K562 (cell line): ENCODE measurements at regions not wholly inside any gene's neighbourhood (a gene's known extent, or its start where the extent isn't known, plus 50 kb on each side); places are given as distances from the start of the nearest gene placed in this dataset.

Experiments
- ATAC-seq: fragments of 200-7000 bp; cut with Tn5 transposase; 3 replicates; pipeline ENCODE4 v1.9.1; 2020; ENCODE audit warnings: moderate library complexity
- BruUV-seq: library from RNA; stranded (reverse); fragments of 400-500 nt; replicated peaks from 2 replicates; lab custom pipeline; 2021; lab: Mats Ljungman, UMichigan
- CTCF ChIA-PET: fragments of 300-600 bp; formaldehyde crosslinking; extraction: SDS; loops from one replicate; lab custom pipeline; 2021; ENCODE audit warnings: low intra/inter-chr PET ratio; lab: Yijun Ruan, JAX
- POLR2A ChIA-PET: fragments of 300-600, 350-650 bp; sonication (Branson Sonifier 250); formaldehyde crosslinking; extraction: SDS; loops from one replicate; lab custom pipeline; 2021; ENCODE audit warnings: antibody characterized with exemption, inconsistent platforms; lab: Yijun Ruan, JAX
- DNase-seq, 4 experiments: peaks; one replicate each; pipeline versions ENCODE4 v3.0.0 to v3.0.0-alpha.2; 2011 to 2018; ENCODE audit warnings: low spot score in 3 of 4, mixed read lengths in 3 of 4; ENCODE audit errors: extremely low read depth in 1 of 4
- FAIRE-seq: peaks from 2 replicates; lab custom pipeline; 2011; peaks lifted over from hg19 to GRCh38; lab: Jason Lieb, UNC
- H2AFZ ChIP-seq: 2 replicates; pipeline ENCODE4 v1.6.0; 2011; ENCODE audit warnings: low read depth, low read length, control low read depth, inconsistent platforms
- H3K27ac ChIP-seq: fragments of 200-600 bp; 3 replicates; pipeline ENCODE4 v1.8.0; 2011; ENCODE audit warnings: low read depth, mild to moderate bottlenecking, control low read depth, inconsistent platforms, low read length, moderate library complexity, mixed read lengths; ENCODE audit errors: extremely low read depth
- H3K27me3 ChIP-seq, 2 experiments: fragments of 300-600 bp in 1 of 2; 2 replicates in 1 of 2; 3 replicates in 1 of 2; pipeline versions ENCODE4 v1.6.0 to v1.8.0; 2011; ENCODE audit warnings: inconsistent platforms in 2 of 2, low read length in 2 of 2, mild to moderate bottlenecking in 1 of 2, mixed read lengths in 1 of 2, moderate library complexity in 1 of 2; ENCODE audit not compliant: control insufficient read depth in 2 of 2, insufficient read depth in 2 of 2
- H3K36me3 ChIP-seq: fragments of 300-600 bp; 3 replicates; pipeline ENCODE4 v1.8.0; 2011; ENCODE audit warnings: mild to moderate bottlenecking, low read length, inconsistent platforms; ENCODE audit not compliant: control insufficient read depth, insufficient read depth
- H3K4me1 ChIP-seq, 2 experiments: fragments of 200-600 bp in 1 of 2; replicated peaks in 1 of 2; 2 replicates in 1 of 2; 3 replicates in 1 of 2; pipeline versions ENCODE4 v1.5.1 to v1.8.0; 2011; ENCODE audit warnings: inconsistent platforms in 2 of 2, low read length in 2 of 2, mild to moderate bottlenecking in 1 of 2, mixed read lengths in 1 of 2, moderate library complexity in 1 of 2; ENCODE audit not compliant: control insufficient read depth in 2 of 2, insufficient read depth in 2 of 2
- H3K4me2 ChIP-seq: 2 replicates; pipeline ENCODE4 v1.6.1; 2011; ENCODE audit warnings: low read length, control low read depth, inconsistent platforms, mixed read lengths; ENCODE audit not compliant: insufficient read depth
- H3K4me3 ChIP-seq: fragments of 200-600 bp; sonication (generic), shearing (Covaris generic); 2 replicates; pipeline ENCODE4 v1.5.1; 2016; ENCODE audit warnings: control low read depth, inconsistent platforms
- H3K79me2 ChIP-seq: fragments of 200-600 bp; 3 replicates; pipeline ENCODE4 v1.8.0; 2011; ENCODE audit warnings: low read length, inconsistent platforms; ENCODE audit not compliant: control insufficient read depth, insufficient read depth
- H3K9ac ChIP-seq, 2 experiments: 2 replicates each; pipeline versions ENCODE4 v1.6.0 to v1.6.1; 2011; ENCODE audit warnings: low read depth in 2 of 2, low read length in 2 of 2, control low read depth in 1 of 2, inconsistent platforms in 1 of 2, mild to moderate bottlenecking in 1 of 2, mixed read lengths in 1 of 2; ENCODE audit not compliant: insufficient read depth in 1 of 2
- H3K9me1 ChIP-seq: one replicate; pipeline ENCODE4 v1.6.0; 2011; ENCODE audit warnings: inconsistent platforms, mild to moderate bottlenecking, low read length, moderate library complexity; ENCODE audit not compliant: control insufficient read depth, insufficient read depth
- H3K9me3 ChIP-seq: replicated peaks from 2 replicates; pipeline ENCODE4 v1.5.1; 2011; ENCODE audit warnings: low read depth, low read length, inconsistent platforms; ENCODE audit not compliant: control insufficient read depth, insufficient read depth
- H4K20me1 ChIP-seq: replicated peaks from 2 replicates; pipeline ENCODE4 v1.6.1; 2011; ENCODE audit warnings: low read length, inconsistent platforms, mixed read lengths; ENCODE audit not compliant: control insufficient read depth, insufficient read depth
- FOS ChIP-seq: IDR thresholded peaks from 3 replicates; pipeline ENCODE4 v1.6.1; 2011; ENCODE audit not compliant: insufficient read length; ENCODE audit errors: extremely low read depth
- HBP1 ChIP-seq: fragments of 450-650 bp; formaldehyde crosslinking; IDR thresholded peaks from 2 replicates; pipeline ENCODE4 v1.4.0; 2022; ENCODE audit warnings: missing genetic modification characterization
- KDM1A ChIP-seq, 2 experiments: fragments of 450-650 bp; IDR thresholded peaks; 2 replicates each; pipeline ENCODE4 v1.6.1; 2016; ENCODE audit warnings: mild to moderate bottlenecking in 2 of 2
- KDM2B ChIP-seq: fragments of 250-450 bp; sonication (Bioruptor Pico); IDR thresholded peaks from 2 replicates; pipeline ENCODE4 v1.8.0; 2021; ENCODE audit warnings: mild to moderate bottlenecking, moderate library complexity
- OTX1 ChIP-seq: fragments of 450-650 bp; formaldehyde crosslinking; IDR thresholded peaks from 2 replicates; pipeline ENCODE4 v1.4.0; 2022; ENCODE audit warnings: mild to moderate bottlenecking
- PCBP1 ChIP-seq: fragments of 200-400 bp; formaldehyde crosslinking; IDR thresholded peaks from 2 replicates; pipeline ENCODE4 v1.6.1; 2018; ENCODE audit warnings: mild to moderate bottlenecking, low read depth, low read length; ENCODE audit not compliant: poor library complexity, severe bottlenecking
- POLR2AphosphoS5 ChIP-seq: IDR thresholded peaks from 2 replicates; pipeline ENCODE4 v1.6.1; 2011; ENCODE audit warnings: mild to moderate bottlenecking, low read depth, low read length, moderate library complexity; ENCODE audit not compliant: control insufficient read depth, insufficient read depth
- PYGO2 ChIP-seq: fragments of 450-650 bp; IDR thresholded peaks from 2 replicates; pipeline ENCODE4 v1.6.1; 2016; ENCODE audit warnings: mild to moderate bottlenecking, missing genetic modification characterization, moderate library complexity, missing compliant biosample characterization
- RBM25 ChIP-seq: fragments of 200-400 bp; formaldehyde crosslinking; IDR thresholded peaks from 2 replicates; pipeline ENCODE4 v1.6.1; 2018; ENCODE audit warnings: low read length, low read depth, moderate library complexity; ENCODE audit not compliant: severe bottlenecking
- SPI1 ChIP-seq: IDR thresholded peaks from 2 replicates; pipeline ENCODE4 v1.6.1; 2011; ENCODE audit warnings: low read depth, low read length, control low read depth, borderline replicate concordance
- ZKSCAN1 ChIP-seq: fragments of 150-350 bp; IDR thresholded peaks from 2 replicates; pipeline ENCODE4 v1.6.1; 2016; ENCODE audit warnings: low read depth, low read length
- ZNF212 ChIP-seq: fragments of 450-650 bp; formaldehyde crosslinking; IDR thresholded peaks from 2 replicates; pipeline ENCODE4 v1.4.0; 2020; ENCODE audit warnings: mild to moderate bottlenecking
- ZNF507 ChIP-seq: conservative IDR thresholded peaks from 2 replicates; pipeline ENCODE4 v1.6.1; 2017; ENCODE audit warnings: missing genetic modification characterization, missing compliant biosample characterization
- in situ Hi-C: fragments of 300-500 bp; cut with MboI; formaldehyde crosslinking; loops from 4 replicates; pipeline ENCODE4 v1.15.0; 2018; ENCODE audit warnings: inconsistent platforms, mixed read lengths
- intact Hi-C: fragments of 100-400 bp; cut with micrococcal nuclease; formaldehyde crosslinking; loops from 2 replicates; pipeline ENCODE4 v1.14.2; 2022
- TF ChIP-seq, protein P1 (sequence below): fragments of 450-650 bp; IDR thresholded peaks from 2 replicates; pipeline ENCODE4 v1.6.1; 2018; ENCODE audit not compliant: partially characterized antibody
- TF ChIP-seq, protein P2 (sequence below): fragments of 250-450 bp; sonication (Bioruptor Pico); IDR thresholded peaks from 2 replicates; pipeline ENCODE4 v1.5.1; 2021; ENCODE audit warnings: mild to moderate bottlenecking

- TF ChIP-seq, protein P1, sequence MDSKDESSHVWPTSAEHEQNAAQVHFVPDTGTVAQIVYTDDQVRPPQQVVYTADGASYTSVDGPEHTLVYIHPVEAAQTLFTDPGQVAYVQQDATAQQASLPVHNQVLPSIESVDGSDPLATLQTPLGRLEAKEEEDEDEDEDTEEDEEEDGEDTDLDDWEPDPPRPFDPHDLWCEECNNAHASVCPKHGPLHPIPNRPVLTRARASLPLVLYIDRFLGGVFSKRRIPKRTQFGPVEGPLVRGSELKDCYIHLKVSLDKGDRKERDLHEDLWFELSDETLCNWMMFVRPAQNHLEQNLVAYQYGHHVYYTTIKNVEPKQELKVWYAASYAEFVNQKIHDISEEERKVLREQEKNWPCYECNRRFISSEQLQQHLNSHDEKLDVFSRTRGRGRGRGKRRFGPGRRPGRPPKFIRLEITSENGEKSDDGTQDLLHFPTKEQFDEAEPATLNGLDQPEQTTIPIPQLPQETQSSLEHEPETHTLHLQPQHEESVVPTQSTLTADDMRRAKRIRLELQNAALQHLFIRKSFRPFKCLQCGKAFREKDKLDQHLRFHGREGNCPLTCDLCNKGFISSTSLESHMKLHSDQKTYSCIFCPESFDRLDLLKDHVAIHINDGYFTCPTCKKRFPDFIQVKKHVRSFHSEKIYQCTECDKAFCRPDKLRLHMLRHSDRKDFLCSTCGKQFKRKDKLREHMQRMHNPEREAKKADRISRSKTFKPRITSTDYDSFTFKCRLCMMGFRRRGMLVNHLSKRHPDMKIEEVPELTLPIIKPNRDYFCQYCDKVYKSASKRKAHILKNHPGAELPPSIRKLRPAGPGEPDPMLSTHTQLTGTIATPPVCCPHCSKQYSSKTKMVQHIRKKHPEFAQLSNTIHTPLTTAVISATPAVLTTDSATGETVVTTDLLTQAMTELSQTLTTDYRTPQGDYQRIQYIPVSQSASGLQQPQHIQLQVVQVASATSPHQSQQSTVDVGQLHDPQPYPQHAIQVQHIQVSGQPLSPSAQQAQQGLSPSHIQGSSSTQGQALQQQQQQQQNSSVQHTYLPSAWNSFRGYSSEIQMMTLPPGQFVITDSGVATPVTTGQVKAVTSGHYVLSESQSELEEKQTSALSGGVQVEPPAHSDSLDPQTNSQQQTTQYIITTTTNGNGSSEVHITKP: no peak
- TF ChIP-seq OTX1 (CRISPR knock-in tag): no peak
- no peak for TF ChIP-seq PCBP1
- TF ChIP-seq ZKSCAN1: no peak
- TF ChIP-seq KDM2B (CRISPR knock-in tag): no peak
- no peak for TF ChIP-seq KDM1A (IDR thresholded peaks at IDR 0.05)
- TF ChIP-seq HBP1 (CRISPR knock-in tag): no peak
- TF ChIP-seq, all 486 proteins: peak for 3
These were observed 745.0 kb downstream of the TMEM182 start (continued) for GRCh38 chr2:103506812-103507211.

DNA sequence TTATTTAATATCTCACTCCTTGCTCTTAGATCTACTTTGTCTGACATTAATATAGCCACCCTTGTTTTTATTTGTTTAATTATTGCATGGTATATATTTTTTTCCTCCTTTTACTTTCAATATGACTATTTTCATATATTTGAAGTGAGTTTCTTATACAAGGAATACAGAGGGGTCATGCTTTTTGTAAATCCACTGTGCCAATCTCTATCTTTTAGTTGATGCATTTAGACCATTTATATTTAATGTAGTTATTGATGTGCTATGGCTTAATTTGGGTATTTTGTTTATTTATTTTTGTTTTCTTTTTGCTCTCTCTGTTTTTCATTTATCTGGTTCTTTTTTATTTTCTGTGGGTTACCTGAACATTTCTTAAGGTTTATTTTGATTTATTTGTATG is 750.6 kb downstream of the TMEM182 start:
- Histone ChIP-seq H4K20me1 (no peaks in the 10 kb centered on the region), H3K4me1 (no peaks in the 10 kb centered on the region), H2AFZ (no peak overlapping the region), H3K9me3 (peaks cover 2% of the 10 kb centered on the region; the same call in 1 of the 2 replicates), H3K27me3 (no peaks in the 10 kb centered on the region), H3K27ac (no peak overlapping the region), H3K36me3 (no peaks in the 10 kb centered on the region), H3K4me3 (no peak overlapping the region), H3K79me2 (no peaks in the 10 kb centered on the region), H3K9ac (no peak overlapping the region), H3K9me1 (no peaks in the 10 kb centered on the region), H3K4me2 (no peak overlapping the region)
- ChIA-PET CTCF (no interaction called here), POLR2A (no interaction called here)
- intact Hi-C loops (no loop called here), in situ Hi-C loops (no loop called here)
- BruUV-seq: no TSS peak
- no peak for FAIRE-seq
- no peak for TF ChIP-seq ZNF212 (CRISPR knock-in tag)
- TF ChIP-seq SPI1: no peak
- TF ChIP-seq ZNF507 (tag): peak; percentile 84
- TF ChIP-seq FOS: no peak
- TF ChIP-seq PYGO2 (tag): no peak
- TF ChIP-seq RBM25: peak; percentile 66
- no peak for TF ChIP-seq POLR2AphosphoS5
- TF ChIP-seq, protein P2, sequence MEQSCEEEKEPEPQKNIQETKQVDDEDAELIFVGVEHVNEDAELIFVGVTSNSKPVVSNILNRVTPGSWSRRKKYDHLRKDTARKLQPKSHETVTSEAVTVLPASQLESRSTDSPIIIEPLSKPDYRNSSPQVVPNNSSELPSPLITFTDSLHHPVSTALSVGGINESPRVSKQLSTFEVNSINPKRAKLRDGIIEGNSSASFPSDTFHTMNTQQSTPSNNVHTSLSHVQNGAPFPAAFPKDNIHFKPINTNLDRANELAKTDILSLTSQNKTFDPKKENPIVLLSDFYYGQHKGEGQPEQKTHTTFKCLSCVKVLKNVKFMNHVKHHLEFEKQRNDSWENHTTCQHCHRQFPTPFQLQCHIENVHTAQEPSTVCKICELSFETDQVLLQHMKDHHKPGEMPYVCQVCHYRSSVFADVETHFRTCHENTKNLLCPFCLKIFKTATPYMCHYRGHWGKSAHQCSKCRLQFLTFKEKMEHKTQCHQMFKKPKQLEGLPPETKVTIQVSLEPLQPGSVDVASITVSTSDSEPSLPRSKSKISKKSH (CRISPR knock-in tag): no peak
- no peak for ATAC-seq
- no peak for DNase-seq
